Fibroblast of skin of left quadriceps (primary cell): ENCODE measurements at regions not wholly inside any gene's neighbourhood (a gene's known extent, or its start where the extent isn't known, plus 50 kb on each side); places are given as distances from the start of the nearest gene placed in this dataset.

Experiments used
- DNase-seq, 2 experiments: peaks; one replicate each; pipeline ENCODE4 v3.0.0-alpha.2; 2013; ENCODE audit warnings: low read depth in 2 of 2

GRCh38 chr13:36493046-36493445, 60.8 kb downstream of the CCNA1 start:
- no peak for DNase-seq

DNA sequence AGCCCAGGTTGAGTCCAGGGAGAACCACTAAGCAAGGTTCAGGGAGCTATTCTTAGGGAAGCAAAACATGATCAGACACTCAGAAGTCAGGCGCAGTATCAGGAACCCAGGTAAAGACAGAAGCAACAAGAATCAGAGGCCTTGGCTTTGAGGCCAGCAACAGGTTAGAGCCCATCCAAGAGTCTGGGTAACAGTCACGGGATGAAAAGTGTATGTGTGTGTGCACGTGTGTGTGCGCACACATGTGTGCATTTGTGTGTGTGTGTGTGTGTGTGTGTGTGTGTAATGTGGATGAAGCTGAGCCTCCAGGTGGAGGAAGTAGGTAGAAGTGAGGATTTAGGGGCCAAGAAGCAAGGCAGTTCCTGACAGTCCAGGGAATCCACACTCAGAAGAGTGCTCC, 63.1 kb downstream of the CCNA1 start:
- DNase-seq = no peak

GRCh38 chr13:36509369-36509768, 77.1 kb downstream of the CCNA1 start:
- DNase-seq = no peak

GRCh38 chr13:36512771-36513170, 80.5 kb downstream of the CCNA1 start:
- no peak for DNase-seq

GRCh38 chr13:36513266-36513665, 81.0 kb downstream of the CCNA1 start:
- no peak for DNase-seq

GRCh38 chr13:36515466-36515865, 83.2 kb downstream of the CCNA1 start:
- no peak for DNase-seq

DNA sequence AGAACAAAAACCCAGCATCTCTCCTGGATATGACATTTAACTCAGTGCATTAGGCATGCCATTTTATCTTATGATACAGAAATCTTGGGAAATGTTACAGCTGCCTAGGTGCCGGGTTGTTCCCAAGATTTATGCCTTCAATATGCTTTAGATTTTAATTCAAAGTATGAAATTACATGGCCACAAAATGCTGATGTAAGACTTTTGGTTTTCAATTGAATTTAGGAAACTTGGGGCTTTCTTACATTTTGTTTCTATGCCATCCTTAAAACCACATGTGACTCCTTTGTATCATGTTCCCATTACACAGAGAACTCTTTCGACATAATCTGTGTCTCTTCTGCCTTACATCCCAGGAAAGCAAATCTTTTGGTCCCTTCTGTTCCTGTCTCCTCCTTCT, 83.9 kb downstream of the CCNA1 start:
- no peak for DNase-seq

DNA sequence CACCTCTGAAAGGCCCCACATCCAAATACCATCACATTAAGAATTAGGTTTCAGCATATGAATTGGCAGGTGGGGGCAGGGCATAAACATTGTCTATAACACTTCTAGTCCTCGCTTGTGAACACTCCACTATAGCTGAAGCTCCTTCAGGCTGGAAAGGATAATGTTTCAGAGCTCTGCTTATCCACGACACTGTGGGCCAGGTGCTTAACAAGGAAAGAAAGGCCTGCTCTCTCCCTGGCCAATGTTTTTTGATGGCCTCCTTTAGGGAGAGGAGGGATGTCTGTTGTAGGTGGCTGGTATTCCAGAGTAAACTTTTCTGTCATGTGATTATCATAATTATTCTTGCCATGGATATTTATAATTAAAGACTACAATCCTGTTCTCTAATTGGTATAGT, 86.4 kb downstream of the CCNA1 start:
- no peak for DNase-seq

DNA sequence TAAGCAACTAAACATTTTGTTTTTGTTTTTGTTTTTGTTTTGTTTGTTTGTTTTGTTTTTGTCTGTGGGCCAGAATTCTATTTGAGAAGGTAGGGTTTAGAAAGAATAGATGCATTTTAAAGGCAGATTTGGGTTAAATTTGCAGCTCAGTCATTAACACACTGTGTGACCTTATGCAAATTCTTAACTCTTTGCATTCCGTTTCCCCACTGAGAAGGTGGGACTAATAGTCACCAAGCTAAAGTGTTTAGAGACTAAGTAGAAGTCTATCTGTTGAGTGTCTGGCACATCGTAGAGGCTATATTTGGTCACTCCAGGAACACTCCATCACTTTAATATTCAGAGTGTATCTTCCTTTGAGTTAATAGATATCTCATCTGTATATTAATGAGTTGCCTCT, 87.1 kb downstream of the CCNA1 start:
- no peak for DNase-seq

DNA sequence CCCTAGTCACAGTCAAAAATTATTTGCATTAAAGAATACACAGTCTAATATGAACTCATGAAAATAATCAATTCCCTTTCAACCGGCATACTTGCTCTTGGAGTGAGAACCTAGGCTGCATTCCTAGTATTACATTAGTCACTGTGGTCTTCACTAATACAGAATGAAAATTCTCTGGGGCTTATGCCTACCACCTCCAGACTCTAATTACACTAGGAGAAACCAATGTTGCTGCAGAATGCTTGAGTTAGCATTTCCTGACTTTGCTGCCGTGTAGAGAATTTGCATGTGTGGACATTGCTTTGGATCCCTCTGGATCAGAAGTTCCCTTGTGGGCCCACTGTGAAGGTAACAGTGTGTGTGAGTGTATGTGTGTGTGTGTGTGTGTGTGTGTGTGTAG, 87.8 kb downstream of the CCNA1 start:
- no peak for DNase-seq

GRCh38 chr13:36526897-36527296, 94.6 kb downstream of the CCNA1 start:
- no peak for DNase-seq

DNA sequence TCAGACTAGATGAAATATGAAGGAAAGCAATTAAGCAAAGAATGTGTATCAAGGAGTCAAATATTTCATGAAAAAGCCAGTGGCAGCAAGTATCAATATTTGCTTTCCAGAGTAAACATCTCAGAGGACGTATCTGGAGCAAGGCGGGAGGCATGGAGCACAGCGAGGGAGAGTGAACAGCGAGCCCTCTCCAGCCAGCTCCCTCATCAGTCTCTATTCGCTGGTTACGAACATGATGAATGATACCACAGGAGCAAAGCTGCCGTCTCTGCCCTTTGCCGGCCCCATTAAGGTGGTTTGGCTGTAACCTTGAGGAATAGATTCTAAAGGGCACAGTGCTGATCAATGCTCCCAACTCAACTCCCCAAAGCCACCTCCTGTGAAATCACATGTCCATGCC, 95.8 kb downstream of the CCNA1 start:
- no peak for DNase-seq

GRCh38 chr13:36530050-36530789, 97.9 kb downstream of the CCNA1 start:
- DNase-seq = peak; percentile 55 to 57

GRCh38 chr13:36530861-36531590, 98.7 kb downstream of the CCNA1 start:
- DNase-seq = no peak

DNA sequence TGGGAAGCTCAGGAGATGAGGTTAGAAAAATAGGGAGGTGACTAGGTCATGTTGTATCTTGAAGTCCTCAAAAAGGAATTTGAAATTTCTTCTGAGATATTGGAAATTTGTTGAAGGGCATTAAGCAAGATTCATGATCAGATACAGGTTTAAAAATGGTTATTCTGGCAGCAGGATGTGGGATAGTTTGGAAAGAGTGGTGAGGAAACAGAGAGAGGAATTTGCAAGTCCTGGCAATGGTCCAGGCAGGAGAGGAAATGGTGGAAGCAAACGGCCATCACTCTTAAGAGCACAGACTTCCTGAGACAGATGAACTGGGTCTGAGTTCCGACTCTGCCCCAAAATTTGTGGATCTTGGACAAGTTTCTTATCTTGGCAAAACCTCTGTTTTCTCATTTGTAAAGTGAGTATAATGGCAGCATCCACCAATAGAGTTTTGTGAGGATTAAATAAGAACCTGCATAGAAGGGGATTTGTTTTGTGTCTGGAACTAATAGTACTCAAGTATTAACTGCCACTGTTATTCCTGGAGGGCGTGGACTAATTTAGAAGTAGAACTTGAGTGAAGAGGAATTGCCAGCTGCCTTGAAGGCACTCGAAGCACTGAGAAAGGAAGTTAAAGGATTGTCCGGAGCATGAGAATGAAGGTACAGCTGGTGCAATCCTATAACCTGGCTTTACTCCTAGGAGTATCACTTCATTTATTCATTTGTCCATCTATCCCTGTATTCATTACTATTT, 99.6 kb downstream of the CCNA1 start:
- peak; percentile 58 to 61 for DNase-seq

DNA sequence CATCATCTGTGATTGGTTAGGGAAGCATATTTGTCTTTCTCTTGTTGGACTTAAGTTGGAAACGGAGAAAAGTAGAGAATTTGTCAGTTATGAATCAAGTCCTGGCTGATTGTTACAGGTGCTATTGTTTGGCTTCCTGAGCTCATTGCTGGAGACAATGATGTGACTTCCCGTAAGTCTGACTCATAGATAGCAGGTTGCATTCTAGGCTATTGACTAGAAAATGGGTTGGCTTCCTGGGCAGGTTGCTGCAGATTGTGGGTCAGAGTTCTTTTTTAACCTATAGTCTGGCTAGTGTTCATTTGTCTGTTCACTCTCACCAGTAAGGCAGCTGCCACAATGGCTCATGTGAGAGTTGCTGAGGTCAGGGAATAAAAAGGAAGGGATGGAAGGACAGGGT, 101.5 kb downstream of the CCNA1 start:
- no peak for DNase-seq

DNA sequence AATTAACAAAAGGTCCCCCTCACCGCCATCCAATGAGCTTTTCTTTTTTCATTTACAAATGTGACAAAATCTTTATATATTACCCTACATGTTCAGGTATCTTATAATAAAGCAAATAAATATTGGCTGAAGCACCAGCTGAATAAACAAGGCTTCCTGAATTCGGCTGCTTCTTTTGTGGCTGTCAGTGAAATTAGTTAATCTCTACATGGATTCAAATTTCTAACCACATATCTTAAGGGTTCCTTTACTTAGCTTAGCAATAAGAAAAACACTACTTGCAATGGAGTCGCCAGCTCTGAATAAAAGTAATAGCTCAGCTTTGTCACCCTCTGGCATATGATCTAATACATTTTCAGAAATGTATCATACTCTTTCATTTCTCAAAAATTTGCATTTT, 104.3 kb downstream of the CCNA1 start:
- DNase-seq = no peak

DNA sequence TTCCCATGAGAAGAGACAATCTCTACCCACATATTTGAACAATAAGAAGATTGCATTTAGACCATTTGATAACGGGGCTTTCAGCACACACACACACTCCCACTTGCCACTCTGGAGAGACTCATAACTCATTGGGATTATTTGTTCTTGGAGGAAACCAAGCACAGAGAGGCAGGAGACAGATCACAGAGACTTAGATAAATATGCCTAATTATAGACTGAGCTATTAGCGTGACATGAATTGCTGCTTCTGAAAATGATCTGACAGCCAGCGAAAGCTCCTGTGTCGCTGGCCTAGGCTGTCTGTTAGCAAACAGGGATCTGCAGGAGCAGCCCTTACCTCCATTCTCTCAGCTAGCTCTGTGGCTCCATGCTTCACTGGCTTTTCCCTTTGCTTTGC, 111.4 kb downstream of the CCNA1 start:
- no peak for DNase-seq

DNA sequence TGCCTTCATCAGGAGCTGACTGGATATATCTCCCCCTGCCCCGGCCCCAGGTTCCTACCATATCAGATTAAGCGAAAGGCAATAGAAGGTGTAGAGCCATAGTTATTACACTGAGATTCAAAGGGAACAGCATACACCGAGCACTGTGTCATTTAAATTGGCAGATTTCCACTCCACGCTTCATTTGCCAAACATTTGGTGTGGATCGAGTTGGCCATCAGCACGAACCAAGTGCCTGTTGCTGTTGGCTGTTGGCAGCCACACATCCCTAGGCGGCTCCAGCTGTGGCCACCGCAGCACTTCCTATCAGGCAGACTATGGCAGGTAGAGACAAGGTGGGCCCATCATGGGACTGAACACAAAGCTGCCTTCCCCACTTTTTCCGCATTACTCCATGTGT, 115.8 kb downstream of the CCNA1 start:
- DNase-seq = no peak

DNA sequence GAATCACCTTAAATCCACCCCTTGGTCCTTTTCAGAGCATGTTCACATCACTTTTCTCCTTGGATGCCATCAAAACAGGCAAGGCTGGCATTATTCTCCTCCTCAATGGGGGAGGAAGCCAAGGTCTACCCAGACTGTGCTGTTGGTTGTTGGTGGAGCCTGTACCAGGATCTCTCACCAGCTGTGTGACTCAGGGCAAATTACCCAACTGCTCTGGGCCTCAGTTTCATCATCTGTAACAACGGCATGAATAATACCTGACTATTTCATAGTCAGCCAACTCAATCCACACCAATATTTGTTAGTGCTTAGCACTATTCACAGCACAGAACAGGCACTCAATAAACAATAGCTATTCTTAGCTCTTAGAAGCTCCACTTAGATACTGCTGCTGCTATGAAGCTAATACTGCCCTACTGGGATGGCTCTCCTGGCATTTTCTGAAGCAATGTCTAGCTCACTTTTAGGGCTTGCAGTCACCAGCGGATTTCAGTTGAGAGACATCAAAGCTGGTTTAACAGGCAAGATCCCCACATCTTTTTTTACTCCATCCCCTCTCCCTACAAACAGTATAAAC, 116.9 kb downstream of the CCNA1 start:
- no peak for DNase-seq

DNA sequence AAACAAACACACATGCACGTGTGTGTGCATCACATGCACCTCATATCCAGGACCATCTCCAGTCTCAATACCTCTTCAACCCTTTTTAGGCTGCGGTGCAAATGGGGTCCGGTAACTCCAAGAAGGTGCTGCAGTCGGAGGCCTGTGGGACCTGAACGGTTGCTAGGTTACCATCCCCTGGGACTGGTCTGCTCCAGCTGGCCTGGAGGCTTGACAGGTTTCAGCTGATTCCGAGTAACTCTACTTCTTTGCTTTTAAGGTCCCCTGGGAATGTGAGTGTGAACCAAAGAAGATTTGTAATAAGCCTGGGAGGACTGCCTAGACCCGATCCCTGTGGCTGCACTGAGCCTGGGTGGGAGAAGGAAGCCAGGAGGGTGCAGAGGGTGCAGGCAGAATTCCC, 117.5 kb downstream of the CCNA1 start:
- DNase-seq = no peak

GRCh38 chr13:36550177-36550576, 117.9 kb downstream of the CCNA1 start:
- no peak for DNase-seq

DNA sequence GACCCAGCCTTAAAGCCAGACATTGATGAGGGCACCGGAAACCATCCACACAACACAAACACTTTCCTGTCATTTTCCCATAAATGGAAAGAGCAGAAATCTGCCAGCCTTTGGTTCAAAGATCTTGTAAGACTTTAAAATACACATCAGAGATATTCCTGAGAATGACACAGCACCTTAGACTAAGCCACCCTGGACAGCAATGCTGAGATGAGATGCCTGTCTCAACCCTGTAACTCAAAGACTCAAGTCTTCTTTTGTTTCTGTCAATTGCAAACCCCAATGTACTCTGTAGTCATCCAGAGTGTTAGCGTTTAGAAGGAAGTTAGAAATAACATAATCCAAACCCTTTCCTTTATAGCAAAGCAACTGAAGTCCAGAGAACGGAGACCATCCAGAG, 119.2 kb downstream of the CCNA1 start:
- DNase-seq = no peak
